HEK293 (cell line): ENCODE measurements at regions not wholly inside any gene's neighbourhood (a gene's known extent, or its start where the extent isn't known, plus 50 kb on each side); places are given as distances from the start of the nearest gene placed in this dataset.

Source experiments
- HOXD13 ChIP-seq: sonication (generic); formaldehyde crosslinking; IDR thresholded peaks from 2 replicates; pipeline ENCODE4 v1.8.0; 2022; ENCODE audit warnings: missing genetic modification reagents, borderline replicate concordance
- TF ChIP-seq, protein P1 (sequence below): fragments of 450-650 bp; formaldehyde crosslinking; IDR thresholded peaks from 2 replicates; pipeline ENCODE4 v1.5.1; 2016; ENCODE audit warnings: missing biosample characterization, missing genetic modification characterization

DNA sequence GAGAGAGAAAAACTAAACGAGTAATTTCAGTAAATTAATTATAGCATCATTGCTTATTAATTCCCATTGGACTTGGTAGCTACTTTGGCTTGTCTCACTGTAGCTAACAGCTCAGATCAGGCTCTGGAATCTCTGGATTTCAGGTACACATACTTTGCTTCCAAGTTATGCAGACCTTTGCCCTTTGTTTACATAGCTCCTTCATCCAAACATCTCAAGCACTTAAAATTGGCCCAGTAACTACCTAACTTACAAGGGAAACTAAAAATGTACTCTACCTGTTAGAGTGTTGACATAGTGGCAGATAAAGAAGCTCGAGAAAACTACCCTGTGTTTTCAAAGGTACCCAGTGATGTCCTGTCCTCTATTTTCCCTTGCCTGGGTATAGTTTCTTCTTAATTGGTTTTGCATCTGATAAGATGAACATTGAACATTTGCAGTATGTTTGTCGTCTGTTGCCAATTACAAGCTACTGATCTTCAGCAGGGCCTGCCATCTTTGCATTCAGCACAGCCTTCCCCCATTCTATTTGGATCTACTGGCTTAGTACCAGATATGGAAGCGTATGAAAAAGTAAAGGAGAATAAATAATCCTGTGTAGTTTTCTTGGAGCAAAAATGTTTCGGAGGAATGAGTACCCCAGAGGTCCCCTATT, 601.5 kb upstream of the FANCL start:
- TF ChIP-seq, protein P1, sequence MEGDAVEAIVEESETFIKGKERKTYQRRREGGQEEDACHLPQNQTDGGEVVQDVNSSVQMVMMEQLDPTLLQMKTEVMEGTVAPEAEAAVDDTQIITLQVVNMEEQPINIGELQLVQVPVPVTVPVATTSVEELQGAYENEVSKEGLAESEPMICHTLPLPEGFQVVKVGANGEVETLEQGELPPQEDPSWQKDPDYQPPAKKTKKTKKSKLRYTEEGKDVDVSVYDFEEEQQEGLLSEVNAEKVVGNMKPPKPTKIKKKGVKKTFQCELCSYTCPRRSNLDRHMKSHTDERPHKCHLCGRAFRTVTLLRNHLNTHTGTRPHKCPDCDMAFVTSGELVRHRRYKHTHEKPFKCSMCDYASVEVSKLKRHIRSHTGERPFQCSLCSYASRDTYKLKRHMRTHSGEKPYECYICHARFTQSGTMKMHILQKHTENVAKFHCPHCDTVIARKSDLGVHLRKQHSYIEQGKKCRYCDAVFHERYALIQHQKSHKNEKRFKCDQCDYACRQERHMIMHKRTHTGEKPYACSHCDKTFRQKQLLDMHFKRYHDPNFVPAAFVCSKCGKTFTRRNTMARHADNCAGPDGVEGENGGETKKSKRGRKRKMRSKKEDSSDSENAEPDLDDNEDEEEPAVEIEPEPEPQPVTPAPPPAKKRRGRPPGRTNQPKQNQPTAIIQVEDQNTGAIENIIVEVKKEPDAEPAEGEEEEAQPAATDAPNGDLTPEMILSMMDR (tag by site-specific recombination): no peak
- TF ChIP-seq HOXD13 (CRISPR knock-in tag): no peak
